ENCODE measurements at regions not wholly inside any gene's neighbourhood (a gene's known extent, or its start where the extent isn't known, plus 50 kb on each side); places are given as distances from the start of the nearest gene placed in this dataset.

DNA sequence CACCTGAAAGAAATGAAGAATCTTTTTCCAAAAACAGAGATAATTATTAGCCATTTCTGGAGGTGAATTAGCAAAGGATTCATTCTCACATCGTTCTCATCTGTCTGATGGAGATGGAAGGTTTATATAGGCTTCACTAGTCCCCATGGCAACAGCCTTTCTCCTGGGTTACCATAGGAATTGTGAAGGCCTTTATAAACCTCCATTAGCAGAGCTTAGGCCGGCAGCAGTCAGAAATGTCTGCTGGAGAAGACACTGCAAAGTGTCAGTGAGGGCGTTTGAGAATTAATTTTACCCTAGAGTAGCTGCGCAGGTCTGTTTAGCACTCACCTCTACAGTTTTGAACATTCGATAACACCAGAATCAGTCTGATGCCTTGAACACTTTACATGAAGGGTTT lies 290.4 kb upstream of the NR4A3 start:
- DNase-seq (ENCODE audit: low read depth, low spot score) = no peak

GRCh38 chr9:99533421-99533820 lies 288.3 kb upstream of the NR4A3 start:
- DNase-seq (ENCODE audit: low read depth, low spot score) = no peak

- no peak for DNase-seq (ENCODE audit: low read depth, low spot score)
Observed at GRCh38 chr9:99537996-99538395, 283.7 kb upstream of the NR4A3 start.

GRCh38 chr9:99544526-99544925 lies 277.2 kb upstream of the NR4A3 start:
- no peak for DNase-seq (ENCODE audit: low read depth, low spot score)

GRCh38 chr9:99549441-99549840 lies 272.2 kb upstream of the NR4A3 start:
- no peak for DNase-seq (ENCODE audit: low read depth, low spot score)

GRCh38 chr9:99555792-99556191 lies 265.9 kb upstream of the NR4A3 start:
- no peak for DNase-seq (ENCODE audit: low read depth, low spot score)

DNA sequence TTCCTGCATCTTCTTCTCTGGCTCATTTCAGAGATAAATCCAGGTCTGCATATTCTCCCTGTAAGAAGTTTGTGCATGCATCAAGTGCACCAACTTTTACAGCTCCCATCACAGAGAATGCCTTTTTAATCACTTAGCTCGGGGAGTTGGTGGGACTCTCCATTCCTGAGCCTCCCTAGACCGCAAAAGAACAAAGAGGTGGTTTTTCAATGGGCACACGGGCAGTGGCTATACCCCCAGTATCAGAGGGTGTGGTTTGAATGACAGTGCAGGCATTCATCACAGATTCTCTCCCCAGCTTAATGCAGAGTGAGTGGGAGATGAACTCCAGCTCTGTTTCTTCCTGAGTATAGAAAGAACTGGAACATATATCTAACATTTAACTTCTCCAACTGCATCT lies 264.7 kb upstream of the NR4A3 start:
- no peak for DNase-seq (ENCODE audit: low read depth, low spot score)

DNA sequence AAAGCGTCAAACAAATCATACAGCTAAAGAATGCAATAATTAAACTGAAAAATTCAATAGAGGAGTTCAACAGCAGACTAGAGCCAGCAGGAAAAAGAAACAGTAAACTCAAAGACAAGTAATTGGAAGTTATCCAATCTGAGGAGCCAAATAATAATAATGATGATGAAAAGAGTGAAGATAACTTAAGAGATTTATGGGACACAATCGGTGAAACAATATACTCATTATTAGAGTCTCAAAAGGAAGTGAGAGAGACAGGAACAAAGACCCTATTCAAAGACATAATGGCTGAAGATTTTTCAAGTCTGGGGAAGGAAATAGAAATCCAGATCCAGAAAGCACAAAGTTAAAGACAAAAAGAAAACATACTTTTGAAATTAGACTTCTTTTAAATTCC lies 263.9 kb upstream of the NR4A3 start:
- DNase-seq (ENCODE audit: low read depth, low spot score) = no peak

- DNase-seq (ENCODE audit: low read depth, low spot score) = no peak
Observed at GRCh38 chr9:99559776-99560175, 261.9 kb upstream of the NR4A3 start.

GRCh38 chr9:99560561-99560960 lies 261.1 kb upstream of the NR4A3 start:
- DNase-seq (ENCODE audit: low read depth, low spot score) = no peak

- no peak for DNase-seq (ENCODE audit: low read depth, low spot score)
Observed at GRCh38 chr9:99561509-99561917, 260.2 kb upstream of the NR4A3 start.

- DNase-seq (ENCODE audit: low read depth, low spot score) = no peak
Observed at GRCh38 chr9:99561961-99562565, 259.6 kb upstream of the NR4A3 start.

- DNase-seq (ENCODE audit: low read depth, low spot score) = no peak
Observed at GRCh38 chr9:99563364-99563763, 258.3 kb upstream of the NR4A3 start.

DNA sequence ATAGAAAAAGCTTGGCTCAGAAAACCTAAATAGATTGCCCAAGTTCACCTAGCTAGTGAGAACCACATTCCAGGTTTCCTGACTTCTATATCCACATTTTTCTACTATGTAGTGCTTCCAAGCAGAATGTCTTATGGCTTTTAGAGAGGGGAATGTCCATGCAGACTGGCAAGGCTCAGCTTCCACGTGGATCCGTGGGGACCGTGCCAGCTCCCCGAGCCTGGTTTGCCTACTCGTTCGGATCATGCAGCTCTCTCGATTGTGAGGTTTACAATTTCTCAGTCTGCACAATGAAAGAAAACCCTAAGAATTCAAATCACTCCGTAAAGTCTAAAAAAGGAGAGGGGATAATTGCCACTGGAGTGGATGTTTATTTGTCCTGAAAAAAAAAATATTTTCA lies 256.5 kb upstream of the NR4A3 start:
- no peak for DNase-seq (ENCODE audit: low read depth, low spot score)

DNA sequence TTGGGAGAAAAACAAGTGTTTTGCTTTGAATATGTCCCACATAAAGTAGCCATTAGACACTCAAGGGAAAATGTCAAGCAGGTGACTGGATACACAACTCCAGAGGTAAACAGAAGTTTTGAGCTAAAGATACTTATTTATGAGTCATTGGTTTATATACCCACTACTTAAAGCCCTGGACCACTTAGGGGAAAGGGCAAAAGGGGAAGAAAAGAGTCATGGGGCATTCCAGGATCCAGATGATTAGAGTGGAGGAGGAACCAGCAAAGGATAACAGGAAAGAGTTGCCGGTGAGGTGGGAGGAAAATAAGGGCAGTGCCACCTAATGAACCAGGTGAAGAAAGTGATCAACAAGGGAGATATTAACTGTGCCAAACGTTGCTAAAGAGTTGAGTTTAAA lies 254.2 kb upstream of the NR4A3 start:
- no peak for DNase-seq (ENCODE audit: low read depth, low spot score)

GRCh38 chr9:99569840-99570239 lies 251.8 kb upstream of the NR4A3 start:
- DNase-seq (ENCODE audit: low read depth, low spot score) = no peak

DNA sequence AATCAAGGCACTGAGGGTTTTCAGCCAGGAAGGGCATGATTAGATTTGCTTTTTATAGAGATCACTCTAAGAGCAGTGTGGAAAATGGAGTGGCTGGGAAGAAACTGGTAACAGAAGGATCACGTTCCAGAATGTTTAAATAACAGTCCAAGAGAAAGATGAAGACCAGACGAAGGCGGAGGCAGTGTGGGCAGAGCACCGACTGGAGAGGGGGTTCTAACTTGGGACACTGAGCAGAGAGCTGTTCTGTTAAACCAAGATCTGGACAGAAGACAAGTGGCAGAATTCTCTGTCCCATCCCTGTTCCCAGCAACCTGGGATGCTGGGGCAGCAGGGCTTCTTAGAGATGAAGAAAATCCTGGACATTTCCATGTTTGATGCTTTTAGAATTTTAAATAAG lies 249.1 kb upstream of the NR4A3 start:
- no peak for DNase-seq (ENCODE audit: low read depth, low spot score)

GRCh38 chr9:99573085-99573484 lies 248.6 kb upstream of the NR4A3 start:
- DNase-seq (ENCODE audit: low read depth, low spot score) = no peak

GRCh38 chr9:99573886-99574285 lies 247.8 kb upstream of the NR4A3 start:
- DNase-seq (ENCODE audit: low read depth, low spot score) = no peak

- DNase-seq (ENCODE audit: low read depth, low spot score) = no peak
Observed at GRCh38 chr9:99576002-99576401, 245.7 kb upstream of the NR4A3 start.

- no peak for DNase-seq (ENCODE audit: low read depth, low spot score)
Observed at GRCh38 chr9:99576876-99577275, 244.8 kb upstream of the NR4A3 start.

- DNase-seq (ENCODE audit: low read depth, low spot score) = no peak
Observed at GRCh38 chr9:99577351-99577750, 244.3 kb upstream of the NR4A3 start.

DNA sequence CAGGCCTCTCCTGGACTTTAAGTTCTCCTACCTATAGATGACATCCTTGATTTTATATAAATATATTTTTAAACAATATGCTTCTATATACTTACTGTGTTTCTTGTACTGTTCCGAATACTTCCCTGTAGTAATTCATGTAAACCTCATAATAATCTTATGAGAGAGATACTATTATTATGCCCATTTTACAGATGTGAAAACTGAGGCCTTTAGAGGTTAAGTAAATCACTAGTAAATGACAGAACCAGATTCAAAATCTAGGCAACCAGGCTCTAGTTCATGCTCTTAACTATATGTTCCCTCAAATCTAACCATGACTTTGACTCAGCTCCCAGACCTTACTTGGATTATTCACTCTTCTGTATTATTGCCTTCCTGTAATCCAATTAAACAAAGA lies 243.0 kb upstream of the NR4A3 start:
- no peak for DNase-seq (ENCODE audit: low read depth, low spot score)

GRCh38 chr9:99579964-99580363 lies 241.7 kb upstream of the NR4A3 start:
- no peak for DNase-seq (ENCODE audit: low read depth, low spot score)
